ENCODE measurements at regions not wholly inside any gene's neighbourhood (a gene's known extent, or its start where the extent isn't known, plus 50 kb on each side); places are given as distances from the start of the nearest gene placed in this dataset.

GRCh38 chr21:28791595-28792282, 200.9 kb downstream of the LTN1 start:
- TF ChIP-seq, protein P1, sequence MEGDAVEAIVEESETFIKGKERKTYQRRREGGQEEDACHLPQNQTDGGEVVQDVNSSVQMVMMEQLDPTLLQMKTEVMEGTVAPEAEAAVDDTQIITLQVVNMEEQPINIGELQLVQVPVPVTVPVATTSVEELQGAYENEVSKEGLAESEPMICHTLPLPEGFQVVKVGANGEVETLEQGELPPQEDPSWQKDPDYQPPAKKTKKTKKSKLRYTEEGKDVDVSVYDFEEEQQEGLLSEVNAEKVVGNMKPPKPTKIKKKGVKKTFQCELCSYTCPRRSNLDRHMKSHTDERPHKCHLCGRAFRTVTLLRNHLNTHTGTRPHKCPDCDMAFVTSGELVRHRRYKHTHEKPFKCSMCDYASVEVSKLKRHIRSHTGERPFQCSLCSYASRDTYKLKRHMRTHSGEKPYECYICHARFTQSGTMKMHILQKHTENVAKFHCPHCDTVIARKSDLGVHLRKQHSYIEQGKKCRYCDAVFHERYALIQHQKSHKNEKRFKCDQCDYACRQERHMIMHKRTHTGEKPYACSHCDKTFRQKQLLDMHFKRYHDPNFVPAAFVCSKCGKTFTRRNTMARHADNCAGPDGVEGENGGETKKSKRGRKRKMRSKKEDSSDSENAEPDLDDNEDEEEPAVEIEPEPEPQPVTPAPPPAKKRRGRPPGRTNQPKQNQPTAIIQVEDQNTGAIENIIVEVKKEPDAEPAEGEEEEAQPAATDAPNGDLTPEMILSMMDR (IDR thresholded peaks at IDR 0.05; ENCODE audit: low read depth, low read length), result no peak
- TF ChIP-seq POLR2A (IDR thresholded peaks at IDR 0.05; ENCODE audit: extremely low read depth, insufficient read length) (no peak), MAX (IDR thresholded peaks at IDR 0.05; ENCODE audit: low read depth, low read length) (no peak)

Measured in NB4 (cell line).